ENCODE measurements at regions not wholly inside any gene's neighbourhood (a gene's known extent, or its start where the extent isn't known, plus 50 kb on each side); places are given as distances from the start of the nearest gene placed in this dataset.

DNA sequence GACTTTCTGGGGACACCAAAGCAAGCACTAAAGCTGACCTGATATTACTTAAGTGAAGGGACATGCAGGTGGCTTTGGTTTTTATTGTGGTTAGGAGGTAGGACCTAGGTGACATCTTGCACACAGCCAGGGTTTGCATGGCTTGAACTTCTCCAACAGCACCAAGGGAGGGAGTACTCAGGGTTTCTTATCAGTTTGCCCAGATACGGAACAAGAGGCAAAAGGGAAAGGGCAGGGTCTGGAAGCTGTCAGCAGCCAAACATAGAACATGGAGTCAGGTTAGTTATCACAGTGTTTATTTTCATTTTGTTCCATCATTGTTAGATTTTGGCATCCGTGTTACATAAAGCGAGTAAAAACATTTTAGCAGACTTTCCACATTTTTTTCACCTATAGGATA lies 186.3 kb upstream of the CLEC14A start:
- no peaks in the 10 kb centered on the region for H3K79me2 ChIP-seq (ENCODE audit: insufficient read depth, low read length)
- intact Hi-C loops (cut with micrococcal nuclease) = no loop called here
- H3K4me2 ChIP-seq (ENCODE audit: low read length) = no peak overlapping the region
- no peak overlapping the region for H3K4me3 ChIP-seq (replicated peaks in 1 of 2; ENCODE audit: low read depth in 1 of 2, low read length in 2 of 2)
- no peaks in the 10 kb centered on the region for H4K20me1 ChIP-seq (ENCODE audit: insufficient read depth)
- no peaks in the 10 kb centered on the region for H3K27me3 ChIP-seq (ENCODE audit: insufficient read depth, low read length)
- H3K9me3 ChIP-seq (ENCODE audit: control insufficient read depth in 1 of 2, insufficient read depth in 1 of 2, low read depth in 1 of 2, low read length in 2 of 2) = peaks cover 0 to 7% of the 10 kb centered on the region in 2 experiments; a peak in 1 of 4 replicates
- no peak for ATAC-seq
- no peak overlapping the region for H3K9ac ChIP-seq (ENCODE audit: low read length)
- TF ChIP-seq ZBTB33 (IDR thresholded peaks at IDR 0.05; ENCODE audit: extremely low read depth, insufficient replicate concordance, low read length) (no peak), POLR2A (IDR thresholded peaks at IDR 0.05; ENCODE audit: borderline replicate concordance, extremely low read depth, insufficient read depth, insufficient read length) (no peak), REST (IDR thresholded peaks at IDR 0.05; ENCODE audit: low read depth) (no peak), JUND (IDR thresholded peaks at IDR 0.05) (no peak), YY1 (IDR thresholded peaks at IDR 0.05; ENCODE audit: extremely low read depth, insufficient replicate concordance, low read depth, low read length) (no peak), FOSL1 (IDR thresholded peaks at IDR 0.05; ENCODE audit: low read depth) (no peak), TCF7L2 (IDR thresholded peaks at IDR 0.05; ENCODE audit: borderline replicate concordance, extremely low read depth, insufficient read depth, insufficient read length) (no peak), ELF1 (IDR thresholded peaks at IDR 0.05; ENCODE audit: borderline replicate concordance, low read depth) (no peak), POLR2AphosphoS5 (IDR thresholded peaks at IDR 0.05; ENCODE audit: low read depth, low read length) (no peak), CEBPB (IDR thresholded peaks at IDR 0.05; ENCODE audit: low read depth) (no peak)
- TF ChIP-seq, protein P1, sequence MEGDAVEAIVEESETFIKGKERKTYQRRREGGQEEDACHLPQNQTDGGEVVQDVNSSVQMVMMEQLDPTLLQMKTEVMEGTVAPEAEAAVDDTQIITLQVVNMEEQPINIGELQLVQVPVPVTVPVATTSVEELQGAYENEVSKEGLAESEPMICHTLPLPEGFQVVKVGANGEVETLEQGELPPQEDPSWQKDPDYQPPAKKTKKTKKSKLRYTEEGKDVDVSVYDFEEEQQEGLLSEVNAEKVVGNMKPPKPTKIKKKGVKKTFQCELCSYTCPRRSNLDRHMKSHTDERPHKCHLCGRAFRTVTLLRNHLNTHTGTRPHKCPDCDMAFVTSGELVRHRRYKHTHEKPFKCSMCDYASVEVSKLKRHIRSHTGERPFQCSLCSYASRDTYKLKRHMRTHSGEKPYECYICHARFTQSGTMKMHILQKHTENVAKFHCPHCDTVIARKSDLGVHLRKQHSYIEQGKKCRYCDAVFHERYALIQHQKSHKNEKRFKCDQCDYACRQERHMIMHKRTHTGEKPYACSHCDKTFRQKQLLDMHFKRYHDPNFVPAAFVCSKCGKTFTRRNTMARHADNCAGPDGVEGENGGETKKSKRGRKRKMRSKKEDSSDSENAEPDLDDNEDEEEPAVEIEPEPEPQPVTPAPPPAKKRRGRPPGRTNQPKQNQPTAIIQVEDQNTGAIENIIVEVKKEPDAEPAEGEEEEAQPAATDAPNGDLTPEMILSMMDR (IDR thresholded peaks at IDR 0.05 in 2 of 3, conservative IDR thresholded peaks at IDR 0.05 in 1 of 3; ENCODE audit: borderline replicate concordance in 1 of 3, insufficient read depth in 1 of 3, low read depth in 2 of 3, low read length in 2 of 3) = no peak
- H2AFZ ChIP-seq (ENCODE audit: low read depth, low read length, poor library complexity, severe bottlenecking) = no peak overlapping the region
- no peak for DNase-seq (ENCODE audit: low read depth, low spot score)
- no peak overlapping the region for H3K27ac ChIP-seq (ENCODE audit: low read depth, low read length)
- ChIA-PET CTCF (no interaction called here), POLR2A (no interaction called here), RAD21 (ENCODE audit: low non-redundant PET in 1 of 2, low total read pairs in 2 of 2, uncharacterized antibody in 2 of 2, unreplicated experiment in 2 of 2) (no interaction called here)
- H3K36me3 ChIP-seq (ENCODE audit: control insufficient read depth in 1 of 2, insufficient read depth in 2 of 2, low read length in 2 of 2) = no peaks in the 10 kb centered on the region
- H3K4me1 ChIP-seq (ENCODE audit: control insufficient read depth in 1 of 2, insufficient read depth in 2 of 2, low read length in 2 of 2) = no peaks in the 10 kb centered on the region
- no peaks in the 10 kb centered on the region for H3K9me2 ChIP-seq (ENCODE audit: insufficient read depth)
- no TSS peak for BruUV-seq (replicated peaks)

Measured in HCT116 (cell line).